ENCODE measurements at regions not wholly inside any gene's neighbourhood (a gene's known extent, or its start where the extent isn't known, plus 50 kb on each side); places are given as distances from the start of the nearest gene placed in this dataset.

GRCh38 chr12:115078990-115079389 is 395.0 kb upstream of the TBX3 start:
- no peak for DNase-seq (ENCODE audit: low read depth)

GRCh38 chr12:115078334-115078733 is 394.4 kb upstream of the TBX3 start:
- DNase-seq (ENCODE audit: low read depth), result no peak

- no peak for DNase-seq (ENCODE audit: low read depth)
Observed at GRCh38 chr12:115075552-115076170, 391.7 kb upstream of the TBX3 start.

GRCh38 chr12:115074617-115075016 is 390.6 kb upstream of the TBX3 start:
- DNase-seq (ENCODE audit: low read depth), result no peak

GRCh38 chr12:115072712-115073111 is 388.7 kb upstream of the TBX3 start:
- DNase-seq (ENCODE audit: low read depth), result no peak

- peak; percentile 3 for DNase-seq (ENCODE audit: low read depth)
Observed at GRCh38 chr12:115070313-115070712, 386.3 kb upstream of the TBX3 start.

- DNase-seq (ENCODE audit: low read depth), result no peak
Observed at GRCh38 chr12:115064296-115064695, 380.3 kb upstream of the TBX3 start.

GRCh38 chr12:115062741-115063140 is 378.8 kb upstream of the TBX3 start:
- DNase-seq (ENCODE audit: low read depth), result no peak

- no peak for DNase-seq (ENCODE audit: low read depth)
Observed at GRCh38 chr12:115060477-115061168, 376.6 kb upstream of the TBX3 start.

GRCh38 chr12:115057445-115057844 is 373.5 kb upstream of the TBX3 start:
- DNase-seq (ENCODE audit: low read depth), result no peak

GRCh38 chr12:115051378-115051777 is 367.4 kb upstream of the TBX3 start:
- DNase-seq (ENCODE audit: low read depth), result no peak

- DNase-seq (ENCODE audit: low read depth), result no peak
Observed at GRCh38 chr12:115049614-115050013, 365.6 kb upstream of the TBX3 start.

GRCh38 chr12:115046805-115047204 is 362.8 kb upstream of the TBX3 start:
- no peak for DNase-seq (ENCODE audit: low read depth)

- no peak for DNase-seq (ENCODE audit: low read depth)
Observed at GRCh38 chr12:115044073-115044472, 360.1 kb upstream of the TBX3 start.

- DNase-seq (ENCODE audit: low read depth), result no peak
Observed at GRCh38 chr12:115043079-115043478, 359.1 kb upstream of the TBX3 start.

GRCh38 chr12:115042341-115042740 is 358.4 kb upstream of the TBX3 start:
- no peak for DNase-seq (ENCODE audit: low read depth)

GRCh38 chr12:115037830-115038229 is 353.9 kb upstream of the TBX3 start:
- DNase-seq (ENCODE audit: low read depth), result no peak

GRCh38 chr12:115035535-115036107 is 351.6 kb upstream of the TBX3 start:
- DNase-seq (ENCODE audit: low read depth), result no peak

- DNase-seq (ENCODE audit: low read depth), result no peak
Observed at GRCh38 chr12:115032521-115032920, 348.5 kb upstream of the TBX3 start.

GRCh38 chr12:115030017-115030416 is 346.0 kb upstream of the TBX3 start:
- no peak for DNase-seq (ENCODE audit: low read depth)

GRCh38 chr12:115024531-115024930 is 340.6 kb upstream of the TBX3 start:
- no peak for DNase-seq (ENCODE audit: low read depth)

GRCh38 chr12:115023279-115024265 is 339.6 kb upstream of the TBX3 start:
- DNase-seq (ENCODE audit: low read depth), result no peak
